ENCODE measurements at regions not wholly inside any gene's neighbourhood (a gene's known extent, or its start where the extent isn't known, plus 50 kb on each side); places are given as distances from the start of the nearest gene placed in this dataset.

DNA sequence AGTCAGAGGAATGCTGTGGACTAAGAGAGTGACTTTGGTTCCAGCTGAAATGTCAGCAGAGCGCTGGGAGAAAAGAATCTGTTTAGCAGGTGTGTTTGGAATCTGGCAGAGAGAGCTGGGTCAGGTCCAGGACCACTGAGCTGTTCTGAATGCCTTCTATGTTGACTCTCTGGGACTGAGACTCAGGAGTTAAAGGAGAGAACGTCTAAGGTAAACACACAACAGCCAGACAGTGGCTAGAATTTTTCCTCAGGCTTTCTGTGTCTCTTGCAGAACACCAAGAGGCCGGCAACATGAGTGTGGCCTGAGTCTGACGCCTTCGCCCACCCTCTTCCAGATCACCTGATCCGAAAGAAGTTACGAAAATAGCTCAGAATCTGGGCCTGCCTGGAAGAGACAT is 107.2 kb upstream of the ZNF462 start:
- Histone ChIP-seq H4K5ac (ENCODE audit: insufficient read length, low read depth, low read length) (no peak overlapping the region), H3K27me3 (ENCODE audit: insufficient read depth, low read length) (no peaks in the 10 kb centered on the region), H3K23ac (ENCODE audit: insufficient read length, low read depth, low read length) (no peak overlapping the region), H3K23me2 (ENCODE audit: insufficient read length, low read depth, low read length, poor library complexity, severe bottlenecking) (no peaks in the 10 kb centered on the region), H3K9me3 (ENCODE audit: control insufficient read depth, low read depth, low read length) (no peaks in the 10 kb centered on the region), H4K20me1 (ENCODE audit: control insufficient read depth, insufficient read depth, insufficient read length) (no peaks in the 10 kb centered on the region), H4K8ac (replicated peaks; ENCODE audit: insufficient read length, low read depth, low read length) (no peak overlapping the region), H2AFZ (ENCODE audit: low read length) (no peak overlapping the region), H3K27ac (ENCODE audit: insufficient read length, low read depth, low read length) (no peak overlapping the region), H3K9ac (ENCODE audit: extremely low read depth, insufficient read length, low read length) (no peak overlapping the region), H3K14ac (ENCODE audit: insufficient read depth, low read length) (no peak overlapping the region), H3K4me1 (ENCODE audit: insufficient read depth, low read length) (peaks cover 2% of the 10 kb centered on the region; the same call in 1 of the 2 replicates), H3K79me1 (ENCODE audit: insufficient read depth, low read depth, low read length, poor library complexity, severe bottlenecking) (no peaks in the 10 kb centered on the region), H3K56ac (ENCODE audit: insufficient read length, low read depth, low read length) (no peak overlapping the region), H2BK12ac (ENCODE audit: insufficient read length, low read depth, low read length) (no peak overlapping the region), H3T11ph (ENCODE audit: low read length) (no peak overlapping the region), H3K4me2 (ENCODE audit: insufficient read depth, insufficient read length, low read length) (no peak overlapping the region), H2AK5ac (ENCODE audit: insufficient read length, low read length) (no peak overlapping the region), H3K79me2 (ENCODE audit: insufficient read depth, low read length) (no peaks in the 10 kb centered on the region), H2BK20ac (ENCODE audit: low read depth, low read length, poor library complexity, severe bottlenecking) (no peak overlapping the region), H4K91ac (ENCODE audit: insufficient read length, low read depth, low read length) (no peak overlapping the region), H3K4ac (ENCODE audit: low read depth, low read length) (no peak overlapping the region), H3K18ac (ENCODE audit: insufficient read length, low read depth, low read length) (no peak overlapping the region), H2BK5ac (ENCODE audit: insufficient read length, low read length) (no peak overlapping the region), H2BK120ac (ENCODE audit: low read depth, low read length, poor library complexity, severe bottlenecking) (no peak overlapping the region), H2BK15ac (ENCODE audit: low read depth, low read length) (no peak overlapping the region)
- no peaks in the 10 kb centered on the region for H3K27me3 Mint-ChIP-seq (ENCODE audit: low read depth)
- no peaks in the 10 kb centered on the region for H3K36me3 Mint-ChIP-seq (ENCODE audit: insufficient read depth in 1 of 3, low read depth in 3 of 3)
- TF ChIP-seq, protein P1, sequence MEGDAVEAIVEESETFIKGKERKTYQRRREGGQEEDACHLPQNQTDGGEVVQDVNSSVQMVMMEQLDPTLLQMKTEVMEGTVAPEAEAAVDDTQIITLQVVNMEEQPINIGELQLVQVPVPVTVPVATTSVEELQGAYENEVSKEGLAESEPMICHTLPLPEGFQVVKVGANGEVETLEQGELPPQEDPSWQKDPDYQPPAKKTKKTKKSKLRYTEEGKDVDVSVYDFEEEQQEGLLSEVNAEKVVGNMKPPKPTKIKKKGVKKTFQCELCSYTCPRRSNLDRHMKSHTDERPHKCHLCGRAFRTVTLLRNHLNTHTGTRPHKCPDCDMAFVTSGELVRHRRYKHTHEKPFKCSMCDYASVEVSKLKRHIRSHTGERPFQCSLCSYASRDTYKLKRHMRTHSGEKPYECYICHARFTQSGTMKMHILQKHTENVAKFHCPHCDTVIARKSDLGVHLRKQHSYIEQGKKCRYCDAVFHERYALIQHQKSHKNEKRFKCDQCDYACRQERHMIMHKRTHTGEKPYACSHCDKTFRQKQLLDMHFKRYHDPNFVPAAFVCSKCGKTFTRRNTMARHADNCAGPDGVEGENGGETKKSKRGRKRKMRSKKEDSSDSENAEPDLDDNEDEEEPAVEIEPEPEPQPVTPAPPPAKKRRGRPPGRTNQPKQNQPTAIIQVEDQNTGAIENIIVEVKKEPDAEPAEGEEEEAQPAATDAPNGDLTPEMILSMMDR (conservative IDR thresholded peaks at IDR 0.05), result no peak
- H3K9me3 Mint-ChIP-seq, result no peaks in the 10 kb centered on the region
- no peak overlapping the region; a peak in 2 of 7 replicates for H3K27ac Mint-ChIP-seq
- no CpG with 5 or more reads among the region's 7 CpGs for WGBS (ENCODE audit: extremely low coverage, insufficient read length, low lambda C conversion rate)
- H3K4me3 Mint-ChIP-seq, result no peak overlapping the region
- H3K4me1 Mint-ChIP-seq, result peaks cover 21 to 36% of the 10 kb centered on the region in 2 experiments
- DNase-seq, result no peak

Data from H9 (cell line).